Gastroesophageal sphincter (tissue), 4 donors: ENCODE measurements at regions not wholly inside any gene's neighbourhood (a gene's known extent, or its start where the extent isn't known, plus 50 kb on each side); places are given as distances from the start of the nearest gene placed in this dataset.

Experiments used
- ATAC-seq: fragments of 150-250 bp; one replicate; pipeline ENCODE4 v1.9.1; 2016; ENCODE audit warnings: mild to moderate bottlenecking, moderate library complexity
- H3K27ac ChIP-seq, 4 donors: fragments of 200-600 bp; sonication (generic) in 3 of 4; 1 replicate in 3 of 4; 2 replicates in 1 of 4; pipeline ENCODE4 v1.5.1; 2016 to 2019
- H3K27me3 ChIP-seq: fragments of 200-600 bp; sonication (generic); one replicate; pipeline ENCODE4 v1.5.1; 2019
- H3K36me3 ChIP-seq, 2 donors: fragments of 200-600 bp; sonication (generic); one replicate each; pipeline ENCODE4 v1.5.1; 2019; ENCODE audit warnings: control low read depth in 1 of 2
- H3K4me1 ChIP-seq, 3 donors: fragments of 200-600 bp; sonication (generic); 1 replicate in 2 of 3; 2 replicates in 1 of 3; pipeline ENCODE4 v1.5.1; 2016 to 2019; ENCODE audit warnings: control low read depth in 2 of 3
- H3K4me3 ChIP-seq, 2 donors: fragments of 200-600 bp; sonication (generic); one replicate each; pipeline ENCODE4 v1.5.1; 2019; ENCODE audit warnings: mild to moderate bottlenecking in 1 of 2, moderate library complexity in 1 of 2
- H3K9me3 ChIP-seq, 3 donors: fragments of 200-600 bp; sonication (generic); one replicate each; pipeline ENCODE4 v1.5.1; 2017 to 2019; ENCODE audit warnings: control low read depth in 2 of 3
- EP300 ChIP-seq: sonication (generic); formaldehyde crosslinking; IDR thresholded peaks from one replicate; pipeline ENCODE4 v1.6.1; 2017; ENCODE audit warnings: antibody characterized with exemption, mild to moderate bottlenecking
- POLR2A ChIP-seq, 2 donors: fragments of 450-650 bp; IDR thresholded peaks; one replicate each; pipeline ENCODE4 v1.6.1; 2017; ENCODE audit warnings: antibody characterized with exemption in 2 of 2, mild to moderate bottlenecking in 2 of 2, moderate library complexity in 1 of 2
- POLR2AphosphoS5 ChIP-seq: sonication (generic); formaldehyde crosslinking; IDR thresholded peaks from one replicate; pipeline ENCODE4 v1.6.1; 2017; ENCODE audit warnings: antibody characterized with exemption
- WGBS, 2 donors: methylation state at CpG; one replicate each; pipeline ENCODE4 v1.1.5; 2018; ENCODE audit warnings: low coverage in 1 of 2; 5-methylcytosine and 5-hydroxymethylcytosine counted together
- TF ChIP-seq, protein P1 (sequence below), 4 experiments: fragments of 200-600 bp in 2 of 4; fragments of 450-650 bp in 2 of 4; sonication (generic) in 1 of 4; IDR thresholded peaks; one replicate each; pipeline ENCODE4 v1.5.1; 2017 to 2019; ENCODE audit warnings: antibody characterized with exemption in 4 of 4, mild to moderate bottlenecking in 2 of 4, moderate library complexity in 2 of 4

DNA sequence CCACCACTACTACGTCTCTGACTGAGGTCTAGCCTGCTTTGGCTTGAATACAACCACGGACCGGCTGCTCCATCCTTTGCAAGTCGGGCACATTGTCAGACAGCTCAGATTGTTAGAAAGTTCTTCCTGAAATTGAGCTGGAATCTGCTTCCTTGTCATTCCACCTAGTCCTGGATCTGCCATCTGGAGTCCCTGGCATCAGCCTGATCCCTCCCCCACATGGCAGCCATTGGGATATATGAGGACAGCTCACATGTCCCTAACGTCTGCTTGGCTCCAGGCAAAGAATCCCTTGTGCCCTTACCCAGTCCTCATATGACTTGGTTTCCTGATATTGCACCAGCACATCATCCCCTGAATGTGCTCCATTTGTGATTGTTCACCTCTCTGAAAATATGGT is 56.3 kb upstream of the SYT6 start:
- H3K27me3 ChIP-seq = peaks cover 24% of the 10 kb centered on the region
- no peaks in the 10 kb centered on the region for H3K9me3 ChIP-seq
- no peaks in the 10 kb centered on the region for H3K36me3 ChIP-seq
- ATAC-seq = no peak
- no peak overlapping the region for H3K27ac ChIP-seq
- no peak overlapping the region for H3K4me3 ChIP-seq
- no peaks in the 10 kb centered on the region for H3K4me1 ChIP-seq
- no peak for TF ChIP-seq POLR2AphosphoS5
- no peak for TF ChIP-seq POLR2A (IDR thresholded peaks at IDR 0.05)
- TF ChIP-seq, protein P1, sequence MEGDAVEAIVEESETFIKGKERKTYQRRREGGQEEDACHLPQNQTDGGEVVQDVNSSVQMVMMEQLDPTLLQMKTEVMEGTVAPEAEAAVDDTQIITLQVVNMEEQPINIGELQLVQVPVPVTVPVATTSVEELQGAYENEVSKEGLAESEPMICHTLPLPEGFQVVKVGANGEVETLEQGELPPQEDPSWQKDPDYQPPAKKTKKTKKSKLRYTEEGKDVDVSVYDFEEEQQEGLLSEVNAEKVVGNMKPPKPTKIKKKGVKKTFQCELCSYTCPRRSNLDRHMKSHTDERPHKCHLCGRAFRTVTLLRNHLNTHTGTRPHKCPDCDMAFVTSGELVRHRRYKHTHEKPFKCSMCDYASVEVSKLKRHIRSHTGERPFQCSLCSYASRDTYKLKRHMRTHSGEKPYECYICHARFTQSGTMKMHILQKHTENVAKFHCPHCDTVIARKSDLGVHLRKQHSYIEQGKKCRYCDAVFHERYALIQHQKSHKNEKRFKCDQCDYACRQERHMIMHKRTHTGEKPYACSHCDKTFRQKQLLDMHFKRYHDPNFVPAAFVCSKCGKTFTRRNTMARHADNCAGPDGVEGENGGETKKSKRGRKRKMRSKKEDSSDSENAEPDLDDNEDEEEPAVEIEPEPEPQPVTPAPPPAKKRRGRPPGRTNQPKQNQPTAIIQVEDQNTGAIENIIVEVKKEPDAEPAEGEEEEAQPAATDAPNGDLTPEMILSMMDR (IDR thresholded peaks at IDR 0.05) = no peak
- no peak for TF ChIP-seq EP300
- WGBS, 2 donors = 93 to 96% methylated on average over 4 to 5 of the region's 5 CpGs

DNA sequence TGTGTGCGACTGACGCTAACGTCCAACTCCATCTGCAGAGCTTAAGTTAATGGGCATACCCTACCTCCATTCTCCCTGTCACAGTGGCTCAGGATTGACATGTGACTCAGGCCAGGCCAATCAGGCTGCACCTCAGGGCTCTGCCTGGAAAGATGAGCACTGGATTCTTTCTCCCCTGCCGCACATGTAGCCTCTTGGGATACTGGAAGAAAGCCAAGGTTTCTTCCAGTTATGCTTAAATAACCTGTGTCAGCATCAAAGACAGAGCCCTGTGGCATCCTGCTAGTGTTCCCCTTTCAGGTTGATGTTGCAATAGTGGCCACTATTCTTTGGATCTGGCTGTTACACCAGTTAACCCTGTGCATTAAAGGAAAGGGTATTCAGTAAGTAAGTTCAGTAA is 55.0 kb upstream of the SYT6 start:
- TF ChIP-seq EP300 = no peak
- TF ChIP-seq POLR2A (IDR thresholded peaks at IDR 0.05) = no peak
- no peak for TF ChIP-seq POLR2AphosphoS5
- Histone ChIP-seq H3K36me3 (no peaks in the 10 kb centered on the region), H3K4me1 (no peaks in the 10 kb centered on the region), H3K27ac (no peak overlapping the region), H3K27me3 (peaks cover 28% of the 10 kb centered on the region), H3K9me3 (no peaks in the 10 kb centered on the region), H3K4me3 (no peak overlapping the region)
- WGBS, 2 donors = 55% methylated on average over 4 of the region's 4 CpGs; no CpG with 5 or more reads in 1 of the 2 donors
- ATAC-seq = no peak

DNA sequence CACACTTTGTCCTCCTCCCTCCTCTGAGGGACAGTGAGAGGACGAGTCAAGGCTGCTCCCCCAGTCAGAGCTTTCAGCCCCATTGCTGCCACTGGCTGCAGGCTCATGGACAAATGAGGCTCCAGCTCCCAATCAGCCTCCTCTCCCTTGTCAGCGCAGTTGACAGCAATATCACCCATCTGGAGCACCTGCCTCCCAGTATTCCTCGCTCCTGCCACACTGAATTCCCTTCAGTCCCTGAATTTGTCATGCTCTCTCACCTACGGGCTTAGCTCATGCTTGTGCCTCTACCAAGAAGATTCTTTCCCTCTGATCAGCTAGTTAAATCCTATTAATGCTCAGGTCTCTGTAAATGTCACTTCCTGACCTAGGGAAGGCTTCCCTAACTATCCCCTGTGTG is 54.4 kb upstream of the SYT6 start:
- no peak overlapping the region for H3K27ac ChIP-seq
- H3K27me3 ChIP-seq = peaks cover 34% of the 10 kb centered on the region
- no peaks in the 10 kb centered on the region for H3K36me3 ChIP-seq
- H3K4me1 ChIP-seq = no peaks in the 10 kb centered on the region
- H3K4me3 ChIP-seq = no peak overlapping the region
- TF ChIP-seq POLR2A (IDR thresholded peaks at IDR 0.05) = no peak
- no peak for TF ChIP-seq EP300
- TF ChIP-seq, protein P1 (IDR thresholded peaks at IDR 0.05) = no peak
- TF ChIP-seq POLR2AphosphoS5 = no peak
- H3K9me3 ChIP-seq = no peaks in the 10 kb centered on the region
- ATAC-seq = no peak
- WGBS, 2 donors = 74 to 88% methylated on average over 3 to 4 of the region's 4 CpGs

DNA sequence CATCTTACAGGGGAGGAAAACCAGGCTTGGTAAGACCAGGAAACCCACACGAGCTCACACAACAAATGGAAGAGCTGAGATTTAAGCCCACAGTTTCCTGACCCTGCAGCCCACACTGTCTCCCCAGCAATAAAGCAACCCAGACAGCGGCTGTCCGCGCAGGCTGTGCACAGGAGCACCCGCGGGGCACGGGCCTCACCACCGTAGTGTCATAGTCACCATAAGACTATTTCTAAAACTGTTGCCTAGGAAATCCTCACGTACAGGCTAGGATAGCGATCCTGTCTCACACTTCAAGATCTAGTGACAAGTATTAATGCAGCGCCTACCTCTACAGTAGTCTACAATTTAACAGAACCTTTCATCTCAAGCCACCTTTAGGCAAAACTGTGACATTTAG is 54.0 kb upstream of the SYT6 start:
- no peak overlapping the region for H3K27ac ChIP-seq
- WGBS, 2 donors = 58 to 86% methylated on average over 4 to 8 of the region's 11 CpGs
- H3K27me3 ChIP-seq = peaks cover 39% of the 10 kb centered on the region
- no peaks in the 10 kb centered on the region for H3K4me1 ChIP-seq
- H3K36me3 ChIP-seq = no peaks in the 10 kb centered on the region
- no peak for ATAC-seq
- no peaks in the 10 kb centered on the region for H3K9me3 ChIP-seq
- H3K4me3 ChIP-seq = no peak overlapping the region
- TF ChIP-seq EP300 = no peak
- TF ChIP-seq, protein P1 (IDR thresholded peaks at IDR 0.05) = no peak
- no peak for TF ChIP-seq POLR2A (IDR thresholded peaks at IDR 0.05)
- no peak for TF ChIP-seq POLR2AphosphoS5

DNA sequence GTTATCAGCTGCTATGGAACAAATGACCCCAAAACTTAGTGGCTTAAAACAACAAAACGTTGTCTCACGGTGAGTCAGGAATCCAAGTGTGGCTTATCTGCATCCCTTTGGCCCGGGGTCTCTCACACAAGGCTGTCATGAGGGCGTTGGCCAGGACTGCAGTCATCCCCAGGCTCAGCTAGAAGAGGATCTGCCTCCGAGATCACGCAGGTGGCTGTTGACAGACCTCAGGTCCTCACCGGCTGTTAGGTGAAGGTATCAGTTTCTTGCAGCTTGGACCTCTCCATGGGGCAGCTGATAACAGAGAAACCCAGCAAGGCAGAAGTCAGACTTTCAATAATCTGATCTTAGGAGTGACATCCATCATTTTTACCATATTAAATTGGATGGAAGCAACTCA is 52.7 kb upstream of the SYT6 start:
- Histone ChIP-seq H3K9me3 (no peaks in the 10 kb centered on the region), H3K27ac (no peak overlapping the region), H3K36me3 (no peaks in the 10 kb centered on the region), H3K4me1 (no peaks in the 10 kb centered on the region), H3K4me3 (no peak overlapping the region), H3K27me3 (peaks cover 44% of the 10 kb centered on the region)
- ATAC-seq = no peak
- TF ChIP-seq, protein P1 (IDR thresholded peaks at IDR 0.05) = no peak
- TF ChIP-seq POLR2A (IDR thresholded peaks at IDR 0.05) = no peak
- no peak for TF ChIP-seq POLR2AphosphoS5
- no peak for TF ChIP-seq EP300
- 55% methylated on average over 2 to 6 of the region's 7 CpGs for WGBS, 2 donors
